Activated T-helper 2 cell treated with anti-CD3 and anti-CD28 coated beads, Interferon-gamma antibody, Interleukin-2, Interleukin-4, amounts not matched to agents 10 μg/mL and 5 μg/mL and 100 μg/mL, durations not matched to agents 14 hours and 24 hours and 36 hours (primary cell): ENCODE measurements at regions not wholly inside any gene's neighbourhood (a gene's known extent, or its start where the extent isn't known, plus 50 kb on each side); places are given as distances from the start of the nearest gene placed in this dataset.

Experiments
- DNase-seq: peaks from one replicate; pipeline ENCODE4 v3.0.0; 2021; ENCODE audit warnings: low spot score
- H3K27ac Mint-ChIP-seq: one replicate; pipeline ENCODE4 v1.8.0; 2021; ENCODE audit warnings: mixed read lengths
- H3K27me3 Mint-ChIP-seq: one replicate; pipeline ENCODE4 v1.8.0; 2021; ENCODE audit warnings: low read depth, mixed read lengths
- H3K36me3 Mint-ChIP-seq: one replicate; pipeline ENCODE4 v1.8.0; 2021; ENCODE audit warnings: low read depth, mixed read lengths
- H3K4me1 Mint-ChIP-seq: one replicate; pipeline ENCODE4 v1.8.0; 2021; ENCODE audit warnings: low read depth, mixed read lengths
- H3K4me3 Mint-ChIP-seq: one replicate; pipeline ENCODE4 v1.8.0; 2021; ENCODE audit warnings: low read depth, mild to moderate bottlenecking, moderate library complexity, mixed read lengths
- H3K9me3 Mint-ChIP-seq: one replicate; pipeline ENCODE4 v1.8.0; 2021; ENCODE audit warnings: mixed read lengths
- intact Hi-C: fragments of 100-400 bp; cut with micrococcal nuclease; formaldehyde crosslinking; loops from one replicate; pipeline ENCODE4 v1.15.1; 2023

- DNase-seq = no peak
- Mint-ChIP-seq H3K4me1 (no peaks in the 10 kb centered on the region), H3K4me3 (no peak overlapping the region), H3K27me3 (peaks cover 15% of the 10 kb centered on the region), H3K36me3 (no peaks in the 10 kb centered on the region), H3K9me3 (no peaks in the 10 kb centered on the region), H3K27ac (no peak overlapping the region)
- intact Hi-C loops = no loop called here
Measured at GRCh38 chr6:18562726-18563125, 175.6 kb downstream of the RNF144B start.

GRCh38 chr6:18564775-18565174, 177.6 kb downstream of the RNF144B start:
- no peaks in the 10 kb centered on the region for H3K4me1 Mint-ChIP-seq
- DNase-seq = no peak
- H3K36me3 Mint-ChIP-seq = no peaks in the 10 kb centered on the region
- H3K9me3 Mint-ChIP-seq = no peaks in the 10 kb centered on the region
- H3K27ac Mint-ChIP-seq = no peak overlapping the region
- intact Hi-C loops = no loop called here
- no peak overlapping the region for H3K4me3 Mint-ChIP-seq
- H3K27me3 Mint-ChIP-seq = peaks cover 15% of the 10 kb centered on the region

GRCh38 chr6:18565231-18565630, 178.1 kb downstream of the RNF144B start:
- Mint-ChIP-seq H3K4me3 (no peak overlapping the region), H3K4me1 (no peaks in the 10 kb centered on the region), H3K27me3 (peaks cover 15% of the 10 kb centered on the region), H3K27ac (no peak overlapping the region), H3K9me3 (no peaks in the 10 kb centered on the region), H3K36me3 (no peaks in the 10 kb centered on the region)
- DNase-seq = no peak
- intact Hi-C loops = no loop called here

GRCh38 chr6:18567380-18567779, 180.2 kb downstream of the RNF144B start:
- intact Hi-C loops = no loop called here
- no peak overlapping the region for H3K4me3 Mint-ChIP-seq
- no peaks in the 10 kb centered on the region for H3K4me1 Mint-ChIP-seq
- H3K27ac Mint-ChIP-seq = no peak overlapping the region
- no peaks in the 10 kb centered on the region for H3K36me3 Mint-ChIP-seq
- H3K27me3 Mint-ChIP-seq = peaks cover 11% of the 10 kb centered on the region
- no peaks in the 10 kb centered on the region for H3K9me3 Mint-ChIP-seq
- no peak for DNase-seq

GRCh38 chr6:18577491-18577890, 190.3 kb downstream of the RNF144B start:
- Mint-ChIP-seq H3K27ac (no peak overlapping the region), H3K27me3 (peaks cover 14% of the 10 kb centered on the region), H3K36me3 (no peaks in the 10 kb centered on the region), H3K9me3 (no peaks in the 10 kb centered on the region), H3K4me3 (no peak overlapping the region), H3K4me1 (no peaks in the 10 kb centered on the region)
- no peak for DNase-seq
- intact Hi-C loops = no loop called here

- Mint-ChIP-seq H3K36me3 (no peaks in the 10 kb centered on the region), H3K9me3 (no peaks in the 10 kb centered on the region), H3K4me1 (no peaks in the 10 kb centered on the region), H3K27me3 (peaks cover 14% of the 10 kb centered on the region), H3K27ac (no peak overlapping the region), H3K4me3 (no peak overlapping the region)
- intact Hi-C loops = no loop called here
- DNase-seq = no peak
Measured at GRCh38 chr6:18579166-18579565, 192.0 kb downstream of the RNF144B start.

GRCh38 chr6:18579869-18580268, 192.7 kb downstream of the RNF144B start:
- Mint-ChIP-seq H3K27ac (no peak overlapping the region), H3K36me3 (no peaks in the 10 kb centered on the region), H3K4me1 (no peaks in the 10 kb centered on the region), H3K9me3 (no peaks in the 10 kb centered on the region), H3K27me3 (peaks cover 14% of the 10 kb centered on the region), H3K4me3 (no peak overlapping the region)
- DNase-seq = no peak
- intact Hi-C loops = no loop called here

- intact Hi-C loops = no loop called here
- Mint-ChIP-seq H3K9me3 (no peaks in the 10 kb centered on the region), H3K27me3 (peaks cover 7% of the 10 kb centered on the region), H3K36me3 (no peaks in the 10 kb centered on the region), H3K27ac (no peak overlapping the region), H3K4me1 (no peaks in the 10 kb centered on the region), H3K4me3 (no peak overlapping the region)
- DNase-seq = no peak
Measured at GRCh38 chr6:18584372-18584771, 197.2 kb downstream of the RNF144B start.

- DNase-seq = no peak
- H3K4me1 Mint-ChIP-seq = no peaks in the 10 kb centered on the region
- no peaks in the 10 kb centered on the region for H3K36me3 Mint-ChIP-seq
Measured at GRCh38 chr6:18585032-18585573, 198.0 kb downstream of the RNF144B start.

GRCh38 chr6:18586133-18586532, 199.0 kb downstream of the RNF144B start:
- Mint-ChIP-seq H3K4me1 (no peaks in the 10 kb centered on the region), H3K27ac (no peak overlapping the region), H3K36me3 (no peaks in the 10 kb centered on the region), H3K9me3 (no peaks in the 10 kb centered on the region), H3K27me3 (no peaks in the 10 kb centered on the region), H3K4me3 (no peak overlapping the region)
- DNase-seq = no peak
- intact Hi-C loops = no loop called here

More at GRCh38 chr6:18585032-18585573, 198.0 kb downstream of the RNF144B start:
- Mint-ChIP-seq H3K27ac (no peak overlapping the region), H3K9me3 (no peaks in the 10 kb centered on the region), H3K27me3 (peaks cover 5% of the 10 kb centered on the region), H3K4me3 (no peak overlapping the region)
- intact Hi-C loops = no loop called here

- no peak for DNase-seq
- intact Hi-C loops = loop anchor here (2.0 to 10.0 kb wide), 2 partner anchors 227 to 1459 kb away; no protein-coding TSS in a partner anchor
- Mint-ChIP-seq H3K27me3 (peaks cover 2% of the 10 kb centered on the region), H3K36me3 (no peaks in the 10 kb centered on the region), H3K27ac (no peak overlapping the region), H3K9me3 (no peaks in the 10 kb centered on the region), H3K4me3 (no peak overlapping the region), H3K4me1 (no peaks in the 10 kb centered on the region)
Measured at GRCh38 chr6:18595774-18596530, 208.8 kb downstream of the RNF144B start.

GRCh38 chr6:18596531-18596835, 209.3 kb downstream of the RNF144B start:
- no peak for DNase-seq
- Mint-ChIP-seq H3K36me3 (no peaks in the 10 kb centered on the region), H3K9me3 (no peaks in the 10 kb centered on the region), H3K4me3 (no peak overlapping the region), H3K27ac (no peak overlapping the region), H3K4me1 (no peaks in the 10 kb centered on the region), H3K27me3 (peaks cover 2% of the 10 kb centered on the region)
- intact Hi-C loops = loop anchor here (2.0 to 10.0 kb wide), 2 partner anchors 226 to 1458 kb away; no protein-coding TSS in a partner anchor

- intact Hi-C loops = loop anchor here (10.0 kb wide), 1 partner anchor 1456 kb away; no protein-coding TSS in a partner anchor
- Mint-ChIP-seq H3K36me3 (no peaks in the 10 kb centered on the region), H3K27ac (no peak overlapping the region), H3K9me3 (no peaks in the 10 kb centered on the region), H3K4me3 (no peak overlapping the region), H3K4me1 (no peaks in the 10 kb centered on the region), H3K27me3 (peaks cover 2% of the 10 kb centered on the region)
- DNase-seq = no peak
Measured at GRCh38 chr6:18598551-18599264, 211.6 kb downstream of the RNF144B start.
